NCI-H510A treated with DMSO at 0.1 percent for 48 hours (cell line): ENCODE measurements at regions not wholly inside any gene's neighbourhood (a gene's known extent, or its start where the extent isn't known, plus 50 kb on each side); places are given as distances from the start of the nearest gene placed in this dataset.
A peak's percentile ranks its signal among the peaks of the same experiment; 100 is the strongest.
"Not testable (repeated sequence)": the region's sequence is repeated elsewhere in the genome, so short reads cannot be mapped to it uniquely, and the experiment has no call there.

Experiments
- DNase-seq: peaks from one replicate; lab custom pipeline; 2025; lab: John Stamatoyannopoulos, UW

- DNase-seq: no peak
These were observed 389.6 kb downstream of the ADCYAP1 start for GRCh38 chr18:1294229-1294628.

DNA sequence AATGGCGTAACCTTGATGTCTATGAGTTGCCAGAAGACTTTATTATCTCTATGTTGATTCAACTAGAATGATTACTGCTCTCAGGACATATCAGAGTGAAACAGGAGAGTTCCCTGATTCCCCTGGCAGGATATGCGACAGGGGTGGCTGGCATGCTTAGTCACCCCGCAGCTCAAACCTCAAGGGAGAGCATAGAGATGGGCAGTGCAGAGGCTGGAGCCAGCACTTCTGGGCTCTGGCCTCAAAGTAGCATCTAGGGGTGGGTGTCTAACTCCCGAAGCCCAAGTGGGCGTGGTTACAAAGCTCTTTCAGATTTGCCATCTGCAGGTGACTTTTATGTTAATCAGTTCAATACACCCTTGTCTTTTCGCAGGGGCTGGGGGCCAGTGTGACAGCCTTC, 391.6 kb downstream of the ADCYAP1 start:
- no peak for DNase-seq

- no peak for DNase-seq
These were observed 398.2 kb downstream of the ADCYAP1 start for GRCh38 chr18:1302861-1303260.

DNA sequence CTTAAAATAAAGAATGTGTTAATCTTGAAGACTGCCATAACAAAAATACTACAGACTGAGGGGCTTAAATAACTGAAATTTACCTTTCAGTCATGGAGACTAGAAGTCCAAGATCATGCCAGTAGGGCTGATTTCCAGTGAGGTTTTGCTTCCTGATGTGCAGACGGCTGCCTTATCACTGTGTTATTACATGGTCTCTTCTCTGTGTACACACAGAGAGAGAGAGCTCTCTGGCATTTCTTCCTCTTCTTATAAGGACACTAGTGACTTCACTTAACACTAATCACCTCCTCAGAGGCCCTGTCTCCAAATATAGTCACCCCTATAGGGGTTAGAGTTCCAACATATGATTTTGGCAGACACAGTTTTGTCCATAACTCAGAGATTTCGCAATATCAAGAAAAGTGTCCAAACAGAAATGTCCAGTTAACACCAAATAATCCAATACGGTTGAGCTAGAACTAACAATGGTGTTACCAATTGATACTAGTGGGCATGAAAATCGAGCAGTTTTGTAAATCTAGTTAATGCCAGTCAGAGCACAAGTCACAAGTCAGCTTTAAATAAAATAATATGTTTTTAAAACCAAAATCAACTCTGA, 399.8 kb downstream of the ADCYAP1 start:
- no peak for DNase-seq

- no peak for DNase-seq
These were observed 402.0 kb downstream of the ADCYAP1 start for GRCh38 chr18:1306641-1307040.

DNA sequence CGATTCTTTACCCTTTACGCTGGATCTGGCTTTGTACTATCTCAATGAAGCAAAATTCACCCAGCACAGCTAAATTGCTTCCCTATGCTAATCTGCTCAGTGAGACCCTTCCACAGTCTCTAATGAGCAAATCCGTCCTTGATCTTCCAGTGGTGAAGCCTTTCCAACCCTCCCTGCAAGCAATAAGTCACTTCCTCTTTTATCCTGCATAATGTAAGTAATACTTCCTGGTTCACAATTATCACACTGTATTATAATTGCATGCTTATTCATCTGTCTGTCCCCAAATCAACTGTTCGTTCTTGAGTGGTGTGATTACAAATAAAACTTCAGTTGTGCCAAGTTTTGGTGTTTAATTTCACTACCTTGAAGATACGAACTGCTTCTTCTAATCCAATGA, 404.0 kb downstream of the ADCYAP1 start:
- DNase-seq: no peak

- no peak for DNase-seq
These were observed 406.7 kb downstream of the ADCYAP1 start for GRCh38 chr18:1311376-1311775.

DNA sequence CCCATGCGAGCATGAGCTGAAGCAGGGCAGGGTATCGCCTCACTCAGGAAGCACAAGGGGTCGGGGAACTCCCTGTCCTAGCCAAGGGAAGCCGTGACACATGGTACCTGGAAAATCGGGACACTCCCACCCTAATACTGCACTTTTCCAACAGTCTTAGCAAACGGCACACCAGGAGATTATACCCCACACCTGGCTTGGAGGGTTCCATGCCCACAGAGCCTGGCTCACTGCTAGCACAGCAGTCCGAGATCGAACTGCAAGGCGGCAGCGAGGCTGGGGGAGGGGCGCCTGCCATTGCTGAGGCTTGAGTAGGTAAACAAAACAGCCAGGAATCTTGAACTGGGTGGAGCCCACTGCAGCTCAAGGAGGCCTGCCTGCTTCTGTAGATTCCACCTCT, 430.7 kb downstream of the ADCYAP1 start:
- DNase-seq: not testable (repeated sequence)

GRCh38 chr18:1350931-1351450, 446.3 kb downstream of the ADCYAP1 start:
- no peak for DNase-seq

DNA sequence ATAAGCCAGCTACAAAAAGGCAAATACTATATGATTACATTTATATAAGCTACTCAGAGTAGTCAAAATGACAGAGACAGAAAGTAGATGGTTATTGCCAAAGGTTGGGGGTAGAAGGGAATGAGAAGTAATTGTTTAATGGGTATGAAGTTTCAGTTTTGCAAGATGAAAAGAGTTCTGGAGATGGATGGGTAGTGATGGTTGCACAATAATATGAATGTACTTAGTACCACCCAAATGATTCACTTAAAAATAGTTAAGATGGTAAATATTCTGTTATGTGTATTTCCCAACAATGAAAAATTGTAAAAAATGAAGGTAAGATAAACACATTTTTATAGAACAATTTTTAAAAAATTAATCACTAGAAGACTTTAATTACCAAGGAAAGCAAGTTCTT, 448.4 kb downstream of the ADCYAP1 start:
- no peak for DNase-seq

DNA sequence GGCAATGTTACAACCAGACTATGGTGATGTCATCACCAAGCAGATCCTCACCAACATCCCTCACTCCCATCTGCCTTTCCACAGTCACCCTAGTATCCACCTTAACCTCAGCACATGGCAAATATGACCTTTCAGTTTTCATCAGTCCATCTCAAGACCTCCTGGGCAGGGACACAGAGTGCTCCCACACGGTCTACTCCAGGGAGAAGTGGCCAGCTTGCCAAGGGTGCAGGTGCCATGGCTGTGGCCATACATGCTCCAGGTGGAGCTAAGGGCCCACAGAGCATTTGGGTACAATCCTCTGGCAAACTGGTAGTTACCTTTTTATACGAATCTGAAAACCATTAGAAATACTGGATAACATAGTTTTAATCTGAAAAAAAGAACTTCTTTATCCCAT, 453.1 kb downstream of the ADCYAP1 start:
- DNase-seq: no peak

DNA sequence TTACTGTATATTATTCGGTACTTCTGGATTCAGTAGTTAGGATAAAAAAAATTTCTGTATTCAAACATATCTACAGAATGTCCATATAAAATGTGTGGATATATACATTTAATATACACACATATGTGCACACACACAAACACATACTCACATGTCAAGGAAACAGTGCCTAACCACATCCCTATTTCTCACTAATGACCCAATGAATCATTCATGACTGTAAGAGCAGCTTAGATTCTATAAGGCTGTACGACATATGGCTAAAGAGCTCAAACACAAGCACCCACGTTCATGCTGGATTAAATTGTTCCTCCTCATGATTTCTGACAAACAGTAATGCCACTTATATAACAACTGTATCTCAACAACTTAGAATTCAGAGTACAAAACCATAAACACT, 457.3 kb downstream of the ADCYAP1 start:
- peak; percentile 38 for DNase-seq

DNA sequence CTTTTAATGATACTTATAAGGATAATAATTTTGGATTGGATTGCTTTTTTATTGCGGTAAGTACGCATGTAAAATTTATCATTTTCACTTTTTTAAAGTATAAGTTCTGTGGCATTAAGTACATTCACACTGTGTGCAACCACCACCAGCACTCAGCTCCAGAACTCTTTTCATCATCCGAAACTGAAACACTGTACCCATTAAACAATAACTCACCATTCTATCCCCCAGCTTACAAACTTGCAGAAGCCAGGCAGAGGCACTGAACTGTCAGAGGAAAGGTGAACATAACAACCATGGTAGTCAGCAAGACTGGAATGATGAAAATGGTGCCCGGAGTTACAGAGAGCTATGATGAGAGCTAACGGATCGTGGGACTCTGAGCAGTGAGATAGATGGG, 465.9 kb downstream of the ADCYAP1 start:
- DNase-seq: no peak

DNA sequence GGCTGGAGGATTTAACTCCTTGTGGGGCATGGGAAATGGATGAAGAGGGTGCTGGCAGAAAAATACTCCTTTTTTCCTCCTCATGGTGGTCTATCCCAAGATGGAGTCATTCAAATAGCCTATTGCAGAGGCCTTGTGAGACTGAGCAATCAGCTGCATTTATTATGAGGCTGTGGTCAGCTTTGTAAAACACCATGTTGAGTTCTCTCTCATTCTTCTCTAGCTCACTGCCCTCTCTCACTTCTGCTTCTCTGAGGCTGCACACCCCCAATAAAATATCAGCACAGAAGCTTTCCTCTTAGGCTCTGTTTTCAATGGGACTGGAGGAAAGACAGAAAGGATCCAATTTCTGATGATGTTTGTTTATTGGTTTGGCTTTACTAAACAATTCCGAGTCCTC, 467.1 kb downstream of the ADCYAP1 start:
- no peak for DNase-seq

DNA sequence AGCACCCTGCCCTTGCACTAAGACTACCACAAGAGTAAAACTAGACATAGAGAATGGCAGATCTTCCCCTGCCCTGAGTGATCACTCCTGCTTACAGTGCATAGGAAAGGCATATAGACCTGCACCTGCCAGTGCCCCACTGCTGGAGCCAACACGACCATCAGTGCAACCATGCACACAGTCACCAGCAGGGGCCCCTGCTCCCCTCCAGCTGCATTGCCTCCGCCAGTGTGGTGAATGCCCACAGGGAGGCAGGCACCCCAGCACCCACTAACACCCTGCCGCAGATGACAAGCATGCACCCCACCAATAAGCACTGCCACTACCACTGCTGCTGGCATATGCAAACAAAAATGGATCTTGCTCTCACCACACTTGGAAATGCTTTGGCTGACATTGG, 478.8 kb downstream of the ADCYAP1 start:
- DNase-seq: no peak

GRCh38 chr18:1388468-1388867, 483.8 kb downstream of the ADCYAP1 start:
- not testable (repeated sequence) for DNase-seq

- DNase-seq: no peak
These were observed 487.4 kb downstream of the ADCYAP1 start for GRCh38 chr18:1392046-1392445.

DNA sequence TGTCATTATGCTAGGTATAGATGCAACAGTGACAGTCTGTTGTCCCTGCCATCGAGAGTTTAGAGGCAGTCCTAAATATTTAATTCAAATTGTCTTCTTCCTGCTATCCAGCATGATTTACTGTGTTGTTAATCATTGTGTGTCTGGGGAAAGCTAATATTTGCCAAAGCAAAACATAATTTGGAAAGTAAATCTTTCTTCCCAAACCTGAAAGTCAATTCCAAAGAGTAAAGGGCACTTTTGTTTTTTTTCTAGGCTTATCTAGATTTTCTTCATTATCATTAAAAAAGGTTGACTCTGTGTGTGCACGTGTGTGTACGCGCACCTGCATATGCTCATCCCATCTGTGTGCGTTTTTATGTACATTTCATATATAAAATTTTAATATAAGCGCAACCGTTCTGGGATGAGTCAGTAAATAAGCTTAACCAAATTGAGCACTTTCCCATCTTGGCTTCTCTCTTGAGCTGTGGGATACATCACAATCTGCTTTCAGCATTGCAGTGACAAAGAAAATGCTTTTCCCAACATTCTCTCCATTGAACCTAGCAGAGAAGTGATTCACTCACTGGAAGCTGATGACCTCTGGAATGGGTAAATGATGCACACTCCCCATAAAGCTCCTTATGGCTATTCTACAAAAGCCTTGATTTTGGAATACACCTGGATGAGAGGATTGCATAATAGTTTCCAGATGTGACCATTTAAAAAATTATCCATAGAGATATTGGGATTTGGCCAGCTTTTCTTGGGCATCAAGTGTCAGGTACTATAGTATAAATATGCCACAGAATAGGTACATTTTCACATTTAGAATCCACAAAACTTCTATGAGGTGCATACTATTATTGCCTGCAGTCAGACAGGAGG, 488.4 kb downstream of the ADCYAP1 start:
- no peak for DNase-seq

DNA sequence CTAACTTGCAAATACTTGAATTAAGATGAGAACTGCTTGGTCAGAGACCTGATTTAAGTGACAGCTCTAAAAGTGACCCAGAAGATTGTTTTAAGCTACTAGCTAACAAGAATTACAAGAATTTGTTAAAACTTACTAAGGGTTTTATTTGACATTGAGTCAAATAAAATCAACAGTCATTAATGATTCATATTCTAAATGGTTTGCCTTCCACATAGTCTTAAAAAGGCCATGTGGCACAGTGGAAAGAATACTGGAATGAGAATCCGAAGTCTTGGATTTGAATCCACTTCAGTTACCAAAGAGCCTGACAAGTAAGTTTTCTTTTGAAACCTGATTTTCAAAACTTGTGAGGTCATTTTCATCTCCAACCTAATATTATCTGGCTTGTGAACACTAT, 489.3 kb downstream of the ADCYAP1 start:
- no peak for DNase-seq

- no peak for DNase-seq
These were observed 489.8 kb downstream of the ADCYAP1 start for GRCh38 chr18:1394426-1394825.

- no peak for DNase-seq
These were observed 490.3 kb downstream of the ADCYAP1 start for GRCh38 chr18:1394966-1395365.

DNA sequence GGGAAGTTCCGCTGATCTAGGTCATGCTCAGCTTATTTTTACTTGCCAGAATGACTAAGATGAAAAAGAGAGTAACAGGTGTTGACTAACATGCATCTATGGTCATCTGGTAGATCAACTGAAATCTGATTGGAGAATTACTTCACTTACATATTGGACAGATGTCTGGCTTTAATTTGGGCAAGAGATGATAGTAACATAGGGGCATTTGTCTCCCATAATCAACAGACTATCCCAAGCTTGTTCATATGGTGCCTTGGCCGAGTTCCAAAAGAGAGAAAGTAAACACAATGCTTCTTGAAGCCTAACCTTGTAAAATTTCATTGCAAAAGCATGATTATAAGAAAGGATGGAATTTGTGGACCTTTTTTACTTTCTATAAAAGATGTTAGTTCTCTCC, 503.7 kb downstream of the ADCYAP1 start:
- DNase-seq: peak; percentile 18

DNA sequence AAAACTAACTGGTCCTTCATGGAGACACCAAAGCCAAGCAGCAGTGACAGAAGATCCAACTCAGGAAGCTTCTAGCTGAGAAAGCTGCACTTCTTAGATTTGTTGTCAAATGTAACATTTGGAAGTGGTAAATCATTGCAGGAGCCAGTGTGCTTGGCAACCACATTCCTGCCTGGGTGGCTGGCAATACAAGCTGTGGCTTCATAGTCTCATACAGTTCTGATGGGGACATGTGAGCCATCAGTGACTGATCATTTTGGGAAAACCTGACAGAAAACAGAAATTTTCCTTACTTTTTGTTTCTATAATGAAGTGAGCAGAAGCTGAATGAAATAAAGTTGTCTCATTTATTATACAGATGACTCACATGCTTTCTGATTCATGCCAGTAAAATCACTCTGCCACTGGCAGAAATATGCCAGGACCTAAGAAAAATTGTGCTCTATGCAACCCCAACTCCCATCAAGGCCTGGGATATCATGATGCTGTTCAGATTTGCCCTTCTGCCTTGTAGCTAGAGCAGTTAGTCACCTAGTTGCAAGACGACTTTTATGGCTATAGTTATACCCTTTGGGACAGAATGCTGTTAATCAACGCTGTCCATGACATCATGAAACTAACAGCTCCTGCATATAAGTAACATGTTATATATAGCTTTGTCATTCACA, 508.1 kb downstream of the ADCYAP1 start:
- no peak for DNase-seq
